GM21360 (cell line): ENCODE measurements at regions not wholly inside any gene's neighbourhood (a gene's known extent, or its start where the extent isn't known, plus 50 kb on each side); places are given as distances from the start of the nearest gene placed in this dataset.

Experiments used
- ATAC-seq: cut with Tn5 transposase; IDR thresholded peaks from one replicate; pipeline ENCODE4 v1.9.1; 2021; ENCODE audit warnings: mild to moderate bottlenecking, moderate library complexity; ENCODE audit not compliant: unreplicated experiment

DNA sequence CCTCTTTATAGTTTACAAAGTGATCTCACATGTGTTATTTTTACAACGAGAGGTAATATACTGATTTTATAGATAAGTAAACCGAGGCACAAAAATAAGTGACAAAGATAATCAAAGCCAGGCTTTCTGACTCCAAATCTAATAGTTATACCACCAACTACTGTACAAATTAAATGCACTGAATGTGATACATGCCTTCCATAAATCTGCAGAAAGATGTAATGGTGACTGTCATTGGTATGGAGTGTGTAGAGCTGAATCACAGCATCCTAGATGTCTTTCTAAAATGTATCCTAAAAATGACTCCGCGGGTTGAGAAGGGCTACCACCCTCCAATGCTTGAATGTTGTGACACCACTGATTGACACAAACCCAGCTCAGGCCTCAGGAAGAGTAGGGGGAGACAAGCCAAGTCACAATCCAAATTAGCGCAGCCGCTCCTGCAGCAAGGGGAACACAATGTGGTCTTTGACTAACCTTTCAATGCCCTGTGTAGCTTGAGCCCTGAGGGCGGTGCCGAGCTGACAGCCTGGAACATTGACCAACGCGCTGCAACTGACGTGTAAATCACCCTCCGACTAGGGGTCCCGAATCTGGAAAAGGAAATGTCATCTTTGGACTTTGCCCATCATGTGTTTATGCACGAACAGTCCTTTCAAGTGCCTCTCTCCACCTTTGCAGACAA is 136.8 kb downstream of the OLIG3 start:
- ATAC-seq: no peak

DNA sequence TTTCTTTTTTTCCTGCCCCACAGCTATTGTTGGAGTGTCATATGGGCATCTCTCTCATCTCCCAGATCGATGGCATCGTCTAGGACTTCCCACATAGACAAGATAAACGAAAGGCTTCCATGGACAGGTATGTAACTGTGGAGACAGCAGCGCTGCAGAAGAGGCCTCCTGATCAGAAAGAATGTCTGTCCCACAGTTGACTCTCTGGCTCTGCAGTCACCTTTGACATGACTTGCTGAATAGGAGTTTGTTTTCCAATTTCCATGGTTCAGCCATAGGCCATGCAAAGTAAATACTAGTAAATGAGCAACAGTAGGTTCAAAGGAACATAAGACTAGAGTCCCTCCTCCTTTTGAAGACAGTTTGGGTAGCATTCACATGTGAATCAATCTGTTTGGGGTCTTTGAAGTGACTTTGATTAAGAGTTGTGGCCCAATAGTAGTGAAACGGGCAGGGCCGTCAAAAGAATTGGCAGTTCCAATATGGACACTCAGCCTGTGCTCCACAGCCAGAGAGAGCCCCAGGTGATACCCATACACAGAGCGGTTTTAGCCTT is 134.7 kb upstream of the IFNGR1 start:
- ATAC-seq: no peak

DNA sequence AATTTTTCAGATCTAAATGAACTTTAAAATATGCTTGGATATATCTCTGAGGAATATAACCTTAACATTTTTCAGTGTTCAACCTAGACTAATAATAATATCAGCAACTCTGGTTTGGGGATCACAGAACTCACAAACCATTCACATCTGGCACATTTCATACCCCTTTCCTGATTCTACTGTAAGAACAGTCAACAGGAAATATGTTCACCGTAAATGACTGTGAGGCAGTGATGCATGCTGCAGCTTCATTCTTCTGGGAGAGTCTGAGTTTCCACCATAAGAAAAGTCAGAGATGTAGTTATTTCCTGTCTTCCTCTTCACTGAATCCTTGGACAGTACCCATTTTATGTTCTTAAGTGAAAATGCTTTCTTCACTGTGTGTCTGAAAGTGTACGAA is 134.2 kb upstream of the IFNGR1 start:
- ATAC-seq: no peak

DNA sequence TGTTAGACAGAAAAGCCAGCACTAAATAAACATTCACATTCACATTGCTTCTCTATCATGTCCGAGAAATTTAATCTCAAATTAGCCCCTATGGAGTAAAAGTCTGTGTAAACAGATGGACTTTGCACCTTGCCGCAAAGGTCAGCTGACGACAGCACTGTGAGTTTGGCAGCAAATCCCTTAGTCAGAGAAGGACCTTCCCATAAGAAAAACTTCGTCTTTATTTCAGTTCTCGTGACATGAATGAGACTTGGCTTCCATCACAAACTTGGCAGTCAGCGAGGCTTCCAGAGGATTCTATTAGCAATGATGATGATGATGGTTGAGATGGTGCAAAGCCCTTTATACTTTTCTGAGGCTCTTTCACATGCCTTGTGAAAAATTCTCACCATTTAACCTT is 133.7 kb upstream of the IFNGR1 start:
- ATAC-seq: no peak

DNA sequence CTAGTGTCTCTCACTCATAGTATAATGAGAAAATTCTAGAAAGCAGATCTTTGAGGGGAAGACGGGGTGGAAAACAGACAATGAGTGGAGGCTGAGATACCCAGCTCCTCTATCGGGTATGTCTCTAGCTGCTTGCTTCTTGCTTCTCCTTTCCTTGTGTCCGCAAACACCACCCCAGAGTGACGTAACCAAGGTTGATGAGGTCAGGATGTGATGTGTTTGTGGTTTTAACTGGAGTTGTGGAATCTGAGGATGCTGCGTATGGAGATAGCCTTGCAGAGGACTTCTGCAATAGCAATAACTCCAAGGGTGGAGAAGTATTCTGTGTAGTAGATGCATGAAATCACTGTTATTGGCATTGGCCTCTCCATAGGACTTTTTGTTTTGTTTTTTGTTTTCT is 132.7 kb upstream of the IFNGR1 start:
- no peak for ATAC-seq

DNA sequence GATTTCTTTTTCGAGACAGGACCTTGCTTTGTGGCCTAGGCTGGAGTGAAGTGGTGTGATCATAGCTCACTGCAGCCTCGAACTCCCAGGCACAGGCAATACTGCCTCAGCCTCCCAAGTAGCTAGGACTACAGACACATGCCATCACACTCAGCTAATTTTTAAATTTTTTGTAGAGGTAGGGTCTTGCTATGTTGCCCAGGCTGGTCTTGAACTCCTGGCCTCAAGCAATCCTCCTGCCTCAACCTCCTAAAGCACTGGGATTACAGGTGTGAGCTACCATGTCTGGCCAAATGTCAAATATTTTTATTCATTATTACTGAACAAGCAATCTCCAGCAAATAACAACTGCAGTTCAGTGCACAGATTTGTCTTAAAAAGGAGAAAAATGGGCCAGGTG is 131.7 kb upstream of the IFNGR1 start:
- no peak for ATAC-seq

DNA sequence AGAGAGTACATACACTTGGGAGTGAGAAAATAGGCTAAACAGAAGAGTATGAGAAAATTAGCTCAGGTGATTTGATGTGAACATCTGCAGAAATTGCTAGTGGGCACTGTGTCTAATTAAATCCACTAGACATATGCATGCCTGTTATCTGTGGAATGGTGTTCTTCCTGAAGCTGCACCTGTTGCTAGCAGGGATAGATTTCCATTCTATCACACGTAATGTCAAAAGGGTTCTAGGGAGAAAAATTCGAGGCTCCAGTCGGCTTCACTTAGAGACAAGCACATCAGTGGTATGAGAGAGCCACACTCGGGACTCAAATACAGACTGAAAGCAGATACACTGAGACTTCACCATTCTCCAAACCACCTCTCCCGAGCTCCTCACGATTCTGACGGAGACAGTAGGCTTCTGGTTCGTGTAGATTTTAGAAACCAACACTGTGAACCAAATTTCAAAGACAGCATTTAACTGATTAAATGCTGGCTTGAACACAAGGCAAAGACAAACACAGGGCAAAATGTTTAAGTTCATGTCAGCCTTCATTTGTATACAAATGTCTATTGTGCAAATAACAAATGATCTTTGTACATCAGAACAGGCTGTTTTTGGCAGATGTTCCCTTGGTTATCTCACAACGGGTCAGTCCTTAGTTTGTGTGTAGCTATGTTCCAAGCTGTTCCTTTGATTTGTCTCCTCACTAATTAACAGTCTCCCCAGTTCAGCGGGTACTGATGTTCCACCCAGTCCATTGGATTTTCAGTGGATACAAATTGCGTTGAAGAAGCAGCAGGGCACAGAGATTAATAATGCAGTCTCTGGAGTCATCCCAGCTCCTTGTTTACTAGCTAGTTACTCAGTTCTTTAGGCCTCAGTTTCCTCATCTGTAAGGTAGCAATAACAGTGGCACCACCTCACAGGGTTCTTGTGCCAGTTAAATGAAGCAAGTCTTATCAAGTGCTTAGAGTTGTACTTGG is 131.0 kb upstream of the IFNGR1 start:
- ATAC-seq: no peak

DNA sequence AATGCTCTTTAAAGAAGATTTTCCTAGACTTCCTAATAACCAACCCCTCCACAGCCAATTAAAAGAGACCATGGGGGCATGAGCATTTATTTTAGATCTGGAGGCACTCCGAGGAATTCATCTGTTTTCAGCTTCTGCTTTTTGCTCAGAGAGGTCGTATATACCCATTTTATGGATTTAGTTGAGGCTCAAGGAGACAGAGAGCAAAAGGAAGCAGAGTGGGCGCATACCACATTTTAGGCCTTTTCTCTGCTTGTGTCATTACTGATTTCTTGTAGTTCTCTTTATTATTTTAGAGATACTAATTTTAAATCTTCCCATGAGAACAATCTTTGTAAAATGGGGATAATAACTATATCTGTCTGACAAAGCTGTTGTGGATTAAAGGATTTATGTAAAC is 129.6 kb upstream of the IFNGR1 start:
- ATAC-seq: no peak

DNA sequence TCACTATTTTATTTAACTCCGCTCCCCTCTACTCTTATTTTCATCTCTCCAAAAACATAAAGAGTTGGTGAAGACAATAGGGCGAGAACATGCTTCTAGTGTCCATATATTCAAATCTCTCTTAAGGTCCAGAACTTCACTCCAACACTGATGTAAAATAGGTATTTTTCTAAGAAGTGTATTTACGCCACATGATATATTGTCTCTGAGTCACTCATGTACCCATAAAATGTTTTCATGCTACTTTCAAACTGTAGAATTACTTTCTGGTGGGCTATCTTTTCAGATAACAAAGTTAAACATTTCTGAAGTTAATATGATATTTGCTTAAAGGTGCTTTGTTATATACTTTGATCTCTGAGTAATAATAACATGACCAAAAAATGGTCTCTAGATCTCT is 124.1 kb upstream of the IFNGR1 start:
- ATAC-seq: no peak

DNA sequence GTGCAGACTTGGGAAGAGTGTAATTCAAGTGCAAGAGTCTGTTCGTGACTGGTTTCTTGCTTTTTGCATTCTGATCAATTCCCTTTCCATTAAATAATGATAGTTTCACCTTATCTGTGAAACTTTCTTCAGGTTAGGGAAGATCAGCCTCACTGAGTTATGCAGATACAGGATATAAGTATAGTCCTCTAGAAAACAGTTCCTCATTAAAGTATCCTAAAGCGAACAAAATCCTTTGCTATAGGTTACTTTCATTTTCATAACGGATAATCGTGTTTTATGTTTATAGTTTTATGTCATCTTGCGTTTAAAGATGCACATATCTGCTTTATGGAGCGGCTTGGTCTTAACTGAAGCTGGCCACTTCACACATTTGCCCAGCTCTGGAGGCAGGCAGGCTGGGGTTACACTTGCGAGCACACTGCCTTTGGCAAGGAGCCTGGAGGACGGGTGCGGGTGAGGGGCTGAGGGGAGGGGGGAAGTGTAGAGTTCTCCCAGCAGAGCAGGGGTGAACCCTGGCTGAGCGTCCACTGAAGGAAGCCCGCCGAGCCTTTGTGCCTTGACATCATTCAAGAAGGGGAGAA is 123.5 kb upstream of the IFNGR1 start:
- ATAC-seq: no peak

DNA sequence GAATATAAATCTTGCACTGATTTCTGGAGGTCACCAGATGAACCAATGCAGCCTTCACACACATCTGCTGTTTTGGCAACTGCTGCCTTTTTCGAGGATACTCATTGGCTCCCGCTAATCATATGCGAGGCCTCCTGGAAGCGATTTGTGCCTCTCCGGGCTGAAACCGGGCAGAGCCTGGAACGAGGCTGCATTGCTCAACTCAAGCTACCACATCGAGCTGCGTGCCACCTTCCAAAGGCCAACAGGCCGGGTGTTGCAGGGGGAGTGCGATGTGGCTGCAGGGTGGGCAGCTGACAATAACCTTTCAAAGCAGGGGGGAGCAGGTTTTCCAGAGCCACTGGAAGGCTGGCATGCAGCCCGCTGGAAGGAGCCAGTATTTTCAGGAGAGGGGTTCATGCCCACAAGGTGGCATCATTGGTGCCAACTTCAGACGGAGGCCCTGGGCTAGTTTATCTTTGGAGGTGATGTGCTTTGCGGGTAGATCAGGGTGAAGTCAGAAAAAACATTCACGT is 122.6 kb upstream of the IFNGR1 start:
- no peak for ATAC-seq

DNA sequence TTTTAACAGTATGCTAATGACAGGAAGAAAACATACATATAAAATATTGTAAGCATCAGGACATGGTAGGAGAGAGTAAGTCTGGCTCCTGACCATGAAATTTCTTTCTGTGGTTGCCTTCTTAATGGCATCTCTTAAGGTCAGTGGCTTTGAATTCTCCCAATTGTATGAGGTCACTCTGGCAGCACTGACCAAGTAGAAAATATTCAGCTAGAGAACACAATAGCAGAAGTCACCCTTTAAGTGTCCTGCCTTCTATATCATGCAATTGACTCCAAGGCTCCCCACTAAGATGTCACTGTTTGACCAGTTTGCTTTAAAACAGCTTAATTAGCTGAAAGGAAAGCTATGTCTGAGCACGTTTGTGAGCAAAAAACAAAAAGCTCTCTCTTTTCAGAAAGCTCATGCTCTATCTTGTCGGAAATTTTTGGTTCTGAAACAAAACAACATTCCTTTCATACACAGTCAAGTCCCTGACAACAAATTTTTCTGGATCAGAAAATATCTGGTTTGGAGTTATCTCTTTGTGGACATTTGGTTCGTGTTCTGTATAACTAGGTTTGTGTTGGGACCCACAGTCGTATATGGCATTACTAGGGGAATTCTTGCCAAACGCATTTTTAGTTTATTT is 120.9 kb upstream of the IFNGR1 start:
- ATAC-seq: no peak

DNA sequence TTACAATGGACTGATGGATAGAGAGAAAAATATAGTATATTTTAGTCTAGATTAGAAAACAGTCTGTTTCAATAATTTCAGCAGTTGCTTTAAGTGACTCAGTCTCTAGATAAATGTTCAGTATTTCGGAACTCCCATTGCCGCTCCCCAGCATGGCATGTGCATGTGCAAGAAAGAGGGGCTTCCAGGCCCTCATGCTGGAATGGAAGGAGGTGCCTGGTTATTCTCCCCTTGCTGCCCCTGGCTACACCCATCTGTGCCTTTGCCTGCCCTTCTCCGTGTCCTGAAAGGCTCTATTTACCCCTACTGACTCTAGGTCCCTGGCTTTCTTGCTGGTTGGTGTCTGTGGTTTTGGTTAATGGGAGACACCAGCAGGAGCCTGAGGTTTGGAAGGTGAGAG is 115.7 kb upstream of the IFNGR1 start:
- ATAC-seq: no peak

DNA sequence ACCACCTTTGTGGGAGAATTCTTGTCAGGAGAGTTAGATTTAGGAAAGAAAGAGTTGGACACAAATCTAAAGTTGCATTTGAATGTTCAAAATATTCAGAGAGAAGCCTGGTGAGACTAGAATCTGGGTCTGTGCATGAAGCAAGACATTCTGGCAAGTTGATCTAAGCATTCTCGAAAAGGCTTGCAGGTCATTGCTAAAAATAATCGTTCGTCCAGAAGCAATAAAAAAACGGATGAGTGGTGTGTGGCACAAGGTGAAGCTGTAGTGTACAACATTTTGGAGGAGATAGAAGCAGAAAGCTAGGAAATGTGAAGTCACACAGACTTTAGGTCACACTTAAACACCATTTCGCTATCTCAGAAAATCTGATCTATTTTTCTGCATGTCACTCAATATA is 114.9 kb upstream of the IFNGR1 start:
- ATAC-seq: no peak

DNA sequence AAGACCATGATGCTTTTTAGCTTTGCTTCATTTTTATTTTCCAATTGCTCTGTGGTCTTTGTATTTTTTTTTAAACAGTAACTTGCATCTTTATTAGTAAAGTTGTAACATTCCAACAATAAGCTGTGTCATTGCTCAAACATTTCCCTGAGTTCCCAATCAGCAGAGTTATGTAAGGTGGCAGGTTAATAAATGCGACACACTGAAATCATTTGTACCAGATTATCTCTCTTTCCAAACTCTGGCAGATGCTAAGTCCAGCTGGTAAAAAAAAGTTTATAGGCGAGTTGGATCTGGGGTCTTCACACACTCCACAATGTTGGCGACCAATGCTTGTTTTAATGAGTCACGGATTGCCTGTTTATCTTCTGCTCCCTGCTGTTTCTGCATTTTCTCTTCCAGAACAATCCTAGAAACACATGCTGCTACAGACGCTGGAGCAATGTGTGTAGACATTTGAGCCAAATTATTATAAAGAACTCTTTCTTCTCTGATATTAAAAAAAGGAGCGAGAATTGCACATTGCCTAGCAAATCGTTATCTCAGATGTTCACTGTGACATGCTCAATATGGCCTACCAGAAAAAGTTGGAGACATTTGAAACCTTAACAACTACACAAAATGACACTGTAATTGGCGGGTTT is 113.6 kb upstream of the IFNGR1 start:
- ATAC-seq: no peak

DNA sequence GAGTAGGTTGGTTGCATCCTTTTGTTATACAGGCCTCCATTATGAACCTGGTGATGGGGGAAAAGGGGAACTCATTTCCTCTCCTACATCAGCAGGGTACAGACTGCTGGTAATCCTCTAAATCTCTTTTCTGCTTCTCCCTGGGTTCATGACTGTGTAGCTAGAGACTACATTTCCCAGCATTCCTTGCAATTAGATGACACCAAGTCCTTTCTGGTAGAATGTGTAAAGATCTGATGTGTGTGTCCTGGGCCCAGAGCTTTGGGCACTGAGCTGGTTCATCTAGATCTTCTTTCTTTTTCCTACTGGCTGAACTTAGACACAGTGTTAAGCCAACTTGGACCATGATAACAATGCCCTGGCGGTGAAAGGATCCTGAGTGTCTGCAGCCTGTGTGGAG is 104.7 kb upstream of the IFNGR1 start:
- no peak for ATAC-seq

DNA sequence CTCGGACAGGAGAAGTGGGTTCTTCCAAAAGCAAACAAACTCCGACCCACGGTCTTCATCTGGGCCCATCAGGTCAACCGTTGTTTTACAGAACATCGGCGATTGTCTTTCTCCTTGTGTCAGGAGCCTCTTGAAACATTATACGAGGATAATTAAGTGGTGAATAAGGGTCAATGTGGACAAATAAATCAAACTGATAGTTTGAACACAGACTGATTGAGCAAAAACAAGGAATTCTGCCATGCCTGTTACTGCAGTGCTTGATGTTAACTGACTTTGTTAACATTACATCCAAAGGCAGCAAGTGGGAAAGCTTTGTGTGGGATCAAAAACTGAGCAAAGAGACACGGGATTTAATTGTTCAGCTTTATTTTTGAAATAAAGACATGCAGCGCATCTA is 101.1 kb upstream of the IFNGR1 start:
- no peak for ATAC-seq

DNA sequence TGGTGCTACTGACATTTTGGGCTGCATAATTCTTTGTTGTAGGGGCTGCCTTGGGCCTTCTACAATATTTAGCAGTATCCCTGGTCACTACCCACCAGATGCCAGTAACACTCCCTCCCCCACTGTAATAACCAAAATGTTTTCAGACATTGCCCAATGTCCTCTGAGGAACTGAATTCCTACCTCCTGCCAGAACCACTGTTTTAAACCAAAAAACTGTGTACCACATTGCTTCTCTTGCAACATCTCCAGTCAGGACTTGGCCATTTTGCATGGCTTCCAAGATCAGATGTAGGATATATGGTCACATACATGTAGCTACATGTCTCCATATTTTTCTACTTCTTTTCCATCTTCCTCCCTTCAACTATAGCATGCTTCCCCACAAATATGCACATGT is 97.4 kb upstream of the IFNGR1 start:
- ATAC-seq: no peak

DNA sequence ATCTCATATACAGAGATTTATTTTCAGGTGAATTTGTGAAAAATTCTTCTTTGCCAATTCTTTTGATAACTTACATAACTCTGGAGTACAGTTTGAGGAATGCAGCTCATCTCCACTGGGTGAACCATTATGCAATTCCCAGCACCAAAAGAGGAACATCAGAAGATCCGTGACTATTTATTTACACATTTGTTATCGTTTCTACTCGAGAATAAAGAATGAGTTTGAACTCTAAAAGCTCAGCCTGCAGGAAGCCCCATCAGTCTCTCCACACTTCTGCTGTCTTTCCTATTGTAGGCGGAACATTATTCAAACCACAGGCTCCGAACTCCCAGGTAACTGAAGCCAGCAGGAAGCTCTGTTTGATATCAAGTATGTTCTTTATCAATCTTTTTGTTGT is 95.9 kb upstream of the IFNGR1 start:
- no peak for ATAC-seq
